ENCODE measurements at regions not wholly inside any gene's neighbourhood (a gene's known extent, or its start where the extent isn't known, plus 50 kb on each side); places are given as distances from the start of the nearest gene placed in this dataset.

- H3K36me3 ChIP-seq (ENCODE audit: control insufficient read depth, insufficient read depth, low read length) = no peaks in the 10 kb centered on the region
- H3K27ac ChIP-seq (ENCODE audit: low read depth, low read length, severe bottlenecking) = no peak overlapping the region
- no peak overlapping the region for H3K4me3 ChIP-seq (ENCODE audit: extremely low read depth, insufficient read depth, low read length, poor library complexity, severe bottlenecking)
- no peaks in the 10 kb centered on the region for H3K4me1 ChIP-seq (ENCODE audit: control insufficient read depth, insufficient read depth, low read length, poor library complexity, severe bottlenecking)
- WGBS, 2 experiments (ENCODE audit: insufficient coverage in 2 of 2) = 85 to 89% methylated on average over 4 to 11 of the region's 14 CpGs
- H3K9me3 ChIP-seq (ENCODE audit: control insufficient read depth, low read length) = no peaks in the 10 kb centered on the region
These were observed 95.9 kb upstream of the ZFHX3 start for GRCh38 chr16:73143576-73144422.

GRCh38 chr16:73143002-73143401 is 95.1 kb upstream of the ZFHX3 start:
- WGBS, 2 experiments (ENCODE audit: insufficient coverage in 2 of 2) = 86 to 97% methylated on average over 3 to 6 of the region's 6 CpGs
- Histone ChIP-seq H3K4me1 (ENCODE audit: control insufficient read depth, insufficient read depth, low read length, poor library complexity, severe bottlenecking) (no peaks in the 10 kb centered on the region), H3K4me3 (ENCODE audit: extremely low read depth, insufficient read depth, low read length, poor library complexity, severe bottlenecking) (no peak overlapping the region)

DNA sequence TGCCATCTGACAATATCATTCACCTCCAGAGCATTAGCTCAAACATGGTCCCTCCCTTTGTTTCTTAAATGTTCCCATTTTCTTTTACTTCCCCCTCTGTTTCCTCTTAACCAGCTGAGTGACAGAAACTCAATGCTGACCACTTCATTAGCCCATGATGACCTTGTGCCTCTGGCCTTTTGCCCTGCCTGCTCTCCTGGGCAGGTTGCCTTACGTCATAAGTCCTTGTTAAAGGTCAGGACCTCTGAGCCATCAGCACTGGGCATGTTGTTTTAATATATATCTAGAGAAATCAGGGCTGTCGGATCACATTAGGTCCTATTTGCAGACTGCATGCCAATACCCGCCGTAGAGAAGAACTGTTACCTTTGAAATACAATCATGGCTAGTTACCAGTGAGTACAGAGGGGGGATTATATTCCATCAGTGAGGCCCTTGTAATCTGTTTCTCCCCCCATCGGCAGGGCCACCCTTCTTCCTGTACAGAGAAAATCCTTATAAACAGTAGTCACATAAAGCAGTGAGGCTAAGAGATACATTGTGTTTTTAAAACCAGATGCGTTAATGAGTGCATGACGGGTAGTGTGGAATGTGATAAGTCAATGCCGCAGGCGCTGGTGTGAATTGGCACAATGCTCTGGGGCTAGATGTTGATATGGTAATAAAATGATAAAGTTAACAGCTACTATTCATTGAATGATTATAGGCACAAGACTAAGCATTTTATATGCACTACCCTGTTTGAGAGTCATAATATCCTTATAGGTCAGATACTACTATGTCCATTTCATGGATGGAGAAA is 94.3 kb upstream of the ZFHX3 start:
- no peaks in the 10 kb centered on the region for H3K36me3 ChIP-seq (ENCODE audit: control insufficient read depth, insufficient read depth, low read length)
- WGBS, 2 experiments (ENCODE audit: insufficient coverage in 2 of 2) = 95 to 96% methylated on average over 4 to 5 of the region's 9 CpGs
- H3K4me3 ChIP-seq (ENCODE audit: extremely low read depth, insufficient read depth, low read length, poor library complexity, severe bottlenecking) = no peak overlapping the region
- no peak overlapping the region for H3K27ac ChIP-seq (ENCODE audit: low read depth, low read length, severe bottlenecking)
- H3K4me1 ChIP-seq (ENCODE audit: control insufficient read depth, insufficient read depth, low read length, poor library complexity, severe bottlenecking) = no peaks in the 10 kb centered on the region
- no peaks in the 10 kb centered on the region for H3K9me3 ChIP-seq (ENCODE audit: control insufficient read depth, low read length)

More at GRCh38 chr16:73143002-73143401, 95.1 kb upstream of the ZFHX3 start:
- no peaks in the 10 kb centered on the region for H3K36me3 ChIP-seq (ENCODE audit: control insufficient read depth, insufficient read depth, low read length)
- H3K27ac ChIP-seq (ENCODE audit: low read depth, low read length, severe bottlenecking) = no peak overlapping the region
- no peaks in the 10 kb centered on the region for H3K9me3 ChIP-seq (ENCODE audit: control insufficient read depth, low read length)

DNA sequence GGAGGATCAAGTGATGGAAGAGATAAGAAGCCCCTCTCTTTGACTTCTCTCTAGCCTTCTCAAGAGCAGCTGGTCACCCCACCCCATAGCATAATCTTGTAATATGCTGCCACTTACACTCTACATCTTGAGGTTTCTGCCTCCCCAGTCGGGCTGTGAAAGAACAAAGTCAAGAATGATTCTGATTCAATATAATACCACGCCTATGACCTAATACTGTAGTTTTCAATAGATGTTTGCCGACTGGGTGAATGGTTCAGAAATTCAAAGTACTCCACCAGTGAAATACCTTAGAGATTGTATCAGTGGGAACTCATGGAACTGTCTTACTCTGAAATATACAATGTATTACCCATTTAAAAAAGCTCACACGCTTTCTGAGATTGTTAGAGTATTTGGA is 93.0 kb upstream of the ZFHX3 start:
- Histone ChIP-seq H3K4me1 (ENCODE audit: control insufficient read depth, insufficient read depth, low read length, poor library complexity, severe bottlenecking) (no peaks in the 10 kb centered on the region), H3K9me3 (ENCODE audit: control insufficient read depth, low read length) (no peaks in the 10 kb centered on the region), H3K27ac (ENCODE audit: low read depth, low read length, severe bottlenecking) (no peak overlapping the region), H3K36me3 (ENCODE audit: control insufficient read depth, insufficient read depth, low read length) (no peaks in the 10 kb centered on the region), H3K4me3 (ENCODE audit: extremely low read depth, insufficient read depth, low read length, poor library complexity, severe bottlenecking) (no peak overlapping the region)
- WGBS, 2 experiments (ENCODE audit: insufficient coverage in 2 of 2) = 80 to 100% methylated on average over 1 of the region's 4 CpGs

GRCh38 chr16:73131156-73131862 is 83.4 kb upstream of the ZFHX3 start:
- no peaks in the 10 kb centered on the region for H3K36me3 ChIP-seq (ENCODE audit: control insufficient read depth, insufficient read depth, low read length)
- no peak overlapping the region for H3K4me3 ChIP-seq (ENCODE audit: extremely low read depth, insufficient read depth, low read length, poor library complexity, severe bottlenecking)
- 90 to 97% methylated on average over 4 to 5 of the region's 7 CpGs for WGBS, 2 experiments (ENCODE audit: insufficient coverage in 2 of 2)
- H3K9me3 ChIP-seq (ENCODE audit: control insufficient read depth, low read length) = no peaks in the 10 kb centered on the region
- H3K4me1 ChIP-seq (ENCODE audit: control insufficient read depth, insufficient read depth, low read length, poor library complexity, severe bottlenecking) = no peaks in the 10 kb centered on the region
- H3K27ac ChIP-seq (ENCODE audit: low read depth, low read length, severe bottlenecking) = no peak overlapping the region

GRCh38 chr16:73129455-73129854 is 81.5 kb upstream of the ZFHX3 start:
- WGBS, 2 experiments (ENCODE audit: insufficient coverage in 2 of 2) = 96 to 98% methylated on average over 7 to 9 of the region's 13 CpGs
- no peaks in the 10 kb centered on the region for H3K4me1 ChIP-seq (ENCODE audit: control insufficient read depth, insufficient read depth, low read length, poor library complexity, severe bottlenecking)
- no peak overlapping the region for H3K4me3 ChIP-seq (ENCODE audit: extremely low read depth, insufficient read depth, low read length, poor library complexity, severe bottlenecking)
- no peaks in the 10 kb centered on the region for H3K36me3 ChIP-seq (ENCODE audit: control insufficient read depth, insufficient read depth, low read length)
- no peak overlapping the region for H3K27ac ChIP-seq (ENCODE audit: low read depth, low read length, severe bottlenecking)
- no peaks in the 10 kb centered on the region for H3K9me3 ChIP-seq (ENCODE audit: control insufficient read depth, low read length)

GRCh38 chr16:73126525-73126853 is 78.6 kb upstream of the ZFHX3 start:
- Histone ChIP-seq H3K4me3 (ENCODE audit: extremely low read depth, insufficient read depth, low read length, poor library complexity, severe bottlenecking) (no peak overlapping the region), H3K27ac (ENCODE audit: low read depth, low read length, severe bottlenecking) (no peak overlapping the region), H3K36me3 (ENCODE audit: control insufficient read depth, insufficient read depth, low read length) (no peaks in the 10 kb centered on the region), H3K4me1 (ENCODE audit: control insufficient read depth, insufficient read depth, low read length, poor library complexity, severe bottlenecking) (no peaks in the 10 kb centered on the region), H3K9me3 (ENCODE audit: control insufficient read depth, low read length) (no peaks in the 10 kb centered on the region)
- 80 to 91% methylated on average over 2 to 4 of the region's 6 CpGs for WGBS, 2 experiments (ENCODE audit: insufficient coverage in 2 of 2)

- H3K27ac ChIP-seq (ENCODE audit: low read depth, low read length, severe bottlenecking) = no peak overlapping the region
- no peak overlapping the region for H3K4me3 ChIP-seq (ENCODE audit: extremely low read depth, insufficient read depth, low read length, poor library complexity, severe bottlenecking)
- 78 to 88% methylated on average over 6 of the region's 7 CpGs for WGBS, 2 experiments (ENCODE audit: insufficient coverage in 2 of 2)
- H3K36me3 ChIP-seq (ENCODE audit: control insufficient read depth, insufficient read depth, low read length) = no peaks in the 10 kb centered on the region
- H3K4me1 ChIP-seq (ENCODE audit: control insufficient read depth, insufficient read depth, low read length, poor library complexity, severe bottlenecking) = no peaks in the 10 kb centered on the region
- no peaks in the 10 kb centered on the region for H3K9me3 ChIP-seq (ENCODE audit: control insufficient read depth, low read length)
These were observed 78.1 kb upstream of the ZFHX3 start for GRCh38 chr16:73125850-73126524.

- no peaks in the 10 kb centered on the region for H3K9me3 ChIP-seq (ENCODE audit: control insufficient read depth, low read length)
- 95 to 100% methylated on average over 2 of the region's 4 CpGs for WGBS, 2 experiments (ENCODE audit: insufficient coverage in 2 of 2)
These were observed 76.9 kb upstream of the ZFHX3 start for GRCh38 chr16:73124665-73125375.

More at GRCh38 chr16:73124665-73125375, 76.9 kb upstream of the ZFHX3 start:
- Histone ChIP-seq H3K36me3 (ENCODE audit: control insufficient read depth, insufficient read depth, low read length) (no peaks in the 10 kb centered on the region), H3K27ac (ENCODE audit: low read depth, low read length, severe bottlenecking) (no peak overlapping the region), H3K4me1 (ENCODE audit: control insufficient read depth, insufficient read depth, low read length, poor library complexity, severe bottlenecking) (no peaks in the 10 kb centered on the region), H3K4me3 (ENCODE audit: extremely low read depth, insufficient read depth, low read length, poor library complexity, severe bottlenecking) (no peak overlapping the region)
